MM.1S (cell line): ENCODE measurements at regions not wholly inside any gene's neighbourhood (a gene's known extent, or its start where the extent isn't known, plus 50 kb on each side); places are given as distances from the start of the nearest gene placed in this dataset.

ENCODE experiments used
- DNase-seq: peaks from one replicate; pipeline ENCODE4 v3.0.0-alpha.2; 2015
- H2AFZ ChIP-seq: fragments of 300-600 bp; sonication (generic); 2 replicates; pipeline ENCODE4 v1.6.0; 2016; ENCODE audit warnings: antibody characterized with exemption, low read length
- H3F3A ChIP-seq: fragments of 300-600 bp; sonication (generic); 2 replicates; pipeline ENCODE4 v1.6.1; 2016; ENCODE audit warnings: mild to moderate bottlenecking, antibody characterized with exemption, low read length, moderate library complexity, mixed read lengths; ENCODE audit not compliant: insufficient read depth
- H3K27ac ChIP-seq: fragments of 300-600 bp; sonication (generic); 2 replicates; pipeline ENCODE4 v1.5.1; 2016; ENCODE audit warnings: mild to moderate bottlenecking, low read length
- H3K27me3 ChIP-seq: fragments of 300-600 bp; sonication (generic); replicated peaks from 2 replicates; pipeline ENCODE4 v1.6.0; 2016; ENCODE audit warnings: low read length; ENCODE audit not compliant: insufficient read depth
- H3K36me3 ChIP-seq: fragments of 300-600 bp; sonication (generic); replicated peaks from 2 replicates; pipeline ENCODE4 v1.6.1; 2016; ENCODE audit warnings: mild to moderate bottlenecking, low read length, mixed read lengths; ENCODE audit not compliant: insufficient read depth
- H3K4me1 ChIP-seq: fragments of 300-600 bp; sonication (generic); 2 replicates; pipeline ENCODE4 v1.6.1; 2016; ENCODE audit warnings: low read length, mixed read lengths
- H3K4me2 ChIP-seq: fragments of 300-600 bp; sonication (generic); 2 replicates; pipeline ENCODE4 v1.6.0; 2016; ENCODE audit warnings: low read depth, low read length
- H3K4me3 ChIP-seq: fragments of 300-600 bp; sonication (generic); 2 replicates; pipeline ENCODE4 v1.5.1; 2016; ENCODE audit warnings: low read length, mixed read lengths
- H3K79me2 ChIP-seq: fragments of 300-600 bp; sonication (generic); 2 replicates; pipeline ENCODE4 v1.6.1; 2016; ENCODE audit warnings: mixed run types, low read length, mixed read lengths
- H3K9ac ChIP-seq: fragments of 300-600 bp; sonication (generic); 2 replicates; pipeline ENCODE4 v1.6.1; 2016; ENCODE audit warnings: low read length, mixed read lengths
- H3K9me2 ChIP-seq: fragments of 300-600 bp; sonication (generic); replicated peaks from 2 replicates; pipeline ENCODE4 v1.6.1; 2016; ENCODE audit warnings: mild to moderate bottlenecking, low read length, mixed read lengths; ENCODE audit not compliant: insufficient read depth
- H3K9me3 ChIP-seq: fragments of 300-600 bp; sonication (generic); replicated peaks from 2 replicates; pipeline ENCODE4 v1.6.1; 2016; ENCODE audit warnings: mild to moderate bottlenecking, low read length, mixed read lengths; ENCODE audit not compliant: insufficient read depth
- H4K20me1 ChIP-seq: fragments of 300-600 bp; sonication (generic); 2 replicates; pipeline ENCODE4 v1.6.1; 2016; ENCODE audit warnings: mild to moderate bottlenecking, low read length, moderate library complexity, mixed read lengths; ENCODE audit not compliant: insufficient read depth
- EZH2 ChIP-seq: fragments of 300-600 bp; sonication (generic); optimal IDR thresholded peaks from 2 replicates; pipeline ENCODE3; 2017; ENCODE audit warnings: low read depth, mild to moderate bottlenecking, antibody characterized with exemption, low read length, mixed read lengths
- EZH2phosphoT487 ChIP-seq: fragments of 300-600 bp; sonication (generic); IDR thresholded peaks from 2 replicates; pipeline ENCODE4 v1.6.1; 2018; ENCODE audit warnings: antibody characterized with exemption, low read length
- TF ChIP-seq, protein P1 (sequence below): fragments of 300-600 bp; sonication (generic); IDR thresholded peaks from 2 replicates; pipeline ENCODE4 v1.5.1; 2016; ENCODE audit warnings: antibody characterized with exemption, low read length, mixed read lengths

DNA sequence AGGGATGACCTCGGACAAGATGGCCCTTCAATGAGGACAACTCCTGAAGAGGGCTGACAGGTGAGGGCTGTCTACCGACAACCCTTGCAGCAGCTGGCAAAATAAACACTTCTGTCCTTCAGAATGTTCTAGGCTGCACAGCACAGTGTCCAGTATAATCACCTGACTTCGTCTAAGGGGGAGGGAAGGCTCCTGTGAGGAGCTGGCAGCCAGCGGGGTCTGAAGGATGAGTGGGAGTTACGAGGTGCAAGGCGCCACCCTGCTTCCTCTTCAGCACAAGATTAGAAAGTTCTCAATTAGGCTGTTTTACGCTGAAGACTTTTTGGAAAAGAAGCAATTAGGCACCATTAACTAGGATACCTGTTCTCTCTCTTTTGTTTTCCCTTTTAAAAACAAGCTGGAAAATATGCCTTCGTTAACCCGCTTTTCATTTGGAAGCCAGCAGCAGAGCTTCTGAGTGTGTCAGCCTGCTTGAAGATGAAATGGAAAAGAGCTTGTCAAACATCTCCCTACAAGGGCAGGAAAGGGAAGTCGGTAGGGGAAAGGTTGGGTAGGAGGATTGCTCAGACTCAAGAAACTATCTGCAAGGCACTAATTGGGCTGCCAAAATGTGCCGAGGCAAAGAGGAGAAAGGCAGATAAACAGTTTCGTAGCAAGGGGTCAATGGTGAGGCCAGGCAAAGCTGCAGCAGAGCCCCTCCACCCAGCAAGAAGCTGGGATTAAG, 592.2 kb upstream of the CADM1 start:
- H3K27me3 ChIP-seq: no peaks in the 10 kb centered on the region
- H4K20me1 ChIP-seq: no peaks in the 10 kb centered on the region
- H3K4me3 ChIP-seq: no peak overlapping the region
- DNase-seq: no peak
- H3K9me3 ChIP-seq: no peaks in the 10 kb centered on the region
- no peak overlapping the region for H2AFZ ChIP-seq
- no peak overlapping the region for H3K9ac ChIP-seq
- no peaks in the 10 kb centered on the region for H3F3A ChIP-seq
- H3K36me3 ChIP-seq: no peaks in the 10 kb centered on the region
- no peaks in the 10 kb centered on the region for H3K4me1 ChIP-seq
- no peak overlapping the region for H3K4me2 ChIP-seq
- TF ChIP-seq, protein P1, sequence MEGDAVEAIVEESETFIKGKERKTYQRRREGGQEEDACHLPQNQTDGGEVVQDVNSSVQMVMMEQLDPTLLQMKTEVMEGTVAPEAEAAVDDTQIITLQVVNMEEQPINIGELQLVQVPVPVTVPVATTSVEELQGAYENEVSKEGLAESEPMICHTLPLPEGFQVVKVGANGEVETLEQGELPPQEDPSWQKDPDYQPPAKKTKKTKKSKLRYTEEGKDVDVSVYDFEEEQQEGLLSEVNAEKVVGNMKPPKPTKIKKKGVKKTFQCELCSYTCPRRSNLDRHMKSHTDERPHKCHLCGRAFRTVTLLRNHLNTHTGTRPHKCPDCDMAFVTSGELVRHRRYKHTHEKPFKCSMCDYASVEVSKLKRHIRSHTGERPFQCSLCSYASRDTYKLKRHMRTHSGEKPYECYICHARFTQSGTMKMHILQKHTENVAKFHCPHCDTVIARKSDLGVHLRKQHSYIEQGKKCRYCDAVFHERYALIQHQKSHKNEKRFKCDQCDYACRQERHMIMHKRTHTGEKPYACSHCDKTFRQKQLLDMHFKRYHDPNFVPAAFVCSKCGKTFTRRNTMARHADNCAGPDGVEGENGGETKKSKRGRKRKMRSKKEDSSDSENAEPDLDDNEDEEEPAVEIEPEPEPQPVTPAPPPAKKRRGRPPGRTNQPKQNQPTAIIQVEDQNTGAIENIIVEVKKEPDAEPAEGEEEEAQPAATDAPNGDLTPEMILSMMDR: no peak
- TF ChIP-seq EZH2 (no peak), EZH2phosphoT487 (no peak)
- no peak overlapping the region for H3K27ac ChIP-seq
- no peaks in the 10 kb centered on the region for H3K9me2 ChIP-seq
- H3K79me2 ChIP-seq: no peaks in the 10 kb centered on the region

DNA sequence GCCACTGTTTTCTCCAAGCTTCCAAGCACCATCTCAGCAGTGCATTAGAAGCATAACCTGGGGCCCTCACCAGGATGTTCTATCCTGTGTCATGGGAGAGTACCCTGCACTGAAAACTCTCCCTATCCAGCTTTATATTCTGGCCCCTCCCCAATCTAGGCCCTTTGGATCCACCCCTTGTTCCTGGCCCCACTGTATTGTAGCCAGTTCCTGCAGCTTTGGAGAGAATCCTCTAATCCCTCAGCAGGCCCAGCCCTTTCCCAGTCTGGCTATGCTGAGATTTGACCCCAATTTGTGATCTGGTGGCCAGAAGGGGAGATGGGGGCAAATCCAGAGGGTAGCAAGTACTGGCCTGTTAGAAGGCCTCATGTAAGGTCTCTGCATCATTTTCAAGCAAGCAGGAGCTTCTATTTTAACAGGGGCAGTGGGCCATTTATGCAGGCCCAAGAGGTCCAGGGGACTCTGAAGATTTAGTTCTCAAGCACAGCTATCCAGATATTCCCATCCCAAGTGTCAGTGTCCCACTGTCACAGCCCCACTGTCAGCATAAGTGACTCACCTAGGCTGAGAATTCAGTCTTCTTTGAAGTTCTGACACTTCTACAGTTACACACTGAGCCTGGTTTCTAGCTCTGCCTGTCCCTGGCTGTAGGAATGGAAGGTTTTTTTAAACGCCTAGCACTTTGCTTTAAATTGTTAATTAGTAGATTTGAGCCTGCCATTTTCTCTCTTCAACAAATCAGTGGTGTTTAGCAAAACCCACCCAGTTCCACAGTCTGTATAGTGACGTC, 589.5 kb upstream of the CADM1 start:
- no peaks in the 10 kb centered on the region for H3K4me1 ChIP-seq
- no peak overlapping the region for H3K4me2 ChIP-seq
- H3K27me3 ChIP-seq: no peaks in the 10 kb centered on the region
- H3K9ac ChIP-seq: no peak overlapping the region
- no peaks in the 10 kb centered on the region for H3K36me3 ChIP-seq
- DNase-seq: no peak
- H3K9me2 ChIP-seq: no peaks in the 10 kb centered on the region
- no peak overlapping the region for H2AFZ ChIP-seq
- no peaks in the 10 kb centered on the region for H4K20me1 ChIP-seq
- no peaks in the 10 kb centered on the region for H3F3A ChIP-seq
- H3K79me2 ChIP-seq: no peaks in the 10 kb centered on the region
- H3K27ac ChIP-seq: no peak overlapping the region
- no peaks in the 10 kb centered on the region for H3K9me3 ChIP-seq
- no peak for TF ChIP-seq EZH2
- no peak for TF ChIP-seq EZH2phosphoT487
- TF ChIP-seq, protein P1: no peak
- no peak overlapping the region for H3K4me3 ChIP-seq

GRCh38 chr11:116093065-116093464, 588.9 kb upstream of the CADM1 start:
- Histone ChIP-seq H4K20me1 (no peaks in the 10 kb centered on the region), H3K4me3 (no peak overlapping the region), H3F3A (no peaks in the 10 kb centered on the region), H3K79me2 (no peaks in the 10 kb centered on the region), H3K4me1 (no peaks in the 10 kb centered on the region), H3K27me3 (no peaks in the 10 kb centered on the region), H3K9ac (no peak overlapping the region), H2AFZ (no peak overlapping the region), H3K9me2 (no peaks in the 10 kb centered on the region), H3K4me2 (no peak overlapping the region), H3K36me3 (no peaks in the 10 kb centered on the region), H3K27ac (no peak overlapping the region), H3K9me3 (no peaks in the 10 kb centered on the region)
- no peak for DNase-seq
- TF ChIP-seq, protein P1: no peak
- TF ChIP-seq EZH2phosphoT487 (no peak), EZH2 (no peak)
